H9 (cell line): ENCODE measurements at regions not wholly inside any gene's neighbourhood (a gene's known extent, or its start where the extent isn't known, plus 50 kb on each side); places are given as distances from the start of the nearest gene placed in this dataset.

Source experiments
- DNase-seq: peaks from one replicate; pipeline ENCODE4 v3.0.0-alpha.2; 2017
- H2AFZ ChIP-seq: one replicate; pipeline ENCODE4 v1.6.1; 2013; ENCODE audit warnings: mild to moderate bottlenecking, low read length, control low read depth, moderate library complexity
- H2AK5ac ChIP-seq: 2 replicates; pipeline ENCODE4 v1.6.1; 2013; ENCODE audit warnings: low read length, control low read depth, mixed read lengths; ENCODE audit not compliant: insufficient read length
- H2BK120ac ChIP-seq: one replicate; pipeline ENCODE4 v1.6.1; 2013; ENCODE audit warnings: low read depth, mild to moderate bottlenecking, low read length, control low read depth, inconsistent platforms; ENCODE audit not compliant: poor library complexity, severe bottlenecking
- H2BK12ac ChIP-seq: 2 replicates; pipeline ENCODE4 v1.6.1; 2013; ENCODE audit warnings: low read length, control low read depth, mixed read lengths, low read depth; ENCODE audit not compliant: insufficient read length
- H2BK15ac ChIP-seq: 2 replicates; pipeline ENCODE4 v1.6.1; 2013; ENCODE audit warnings: low read depth, low read length, control low read depth
- H2BK20ac ChIP-seq: one replicate; pipeline ENCODE4 v1.6.1; 2013; ENCODE audit warnings: low read depth, mild to moderate bottlenecking, low read length, control low read depth, inconsistent platforms; ENCODE audit not compliant: poor library complexity, severe bottlenecking
- H2BK5ac ChIP-seq: 2 replicates; pipeline ENCODE4 v1.6.1; 2013; ENCODE audit warnings: low read length, control low read depth, mixed read lengths; ENCODE audit not compliant: insufficient read length
- H3K14ac ChIP-seq: 2 replicates; pipeline ENCODE4 v1.6.1; 2013; ENCODE audit warnings: low read length, control low read depth; ENCODE audit not compliant: insufficient read depth
- H3K18ac ChIP-seq: 2 replicates; pipeline ENCODE4 v1.6.1; 2013; ENCODE audit warnings: low read depth, mild to moderate bottlenecking, mixed read lengths, low read length, control low read depth; ENCODE audit not compliant: insufficient read length
- H3K23ac ChIP-seq: 2 replicates; pipeline ENCODE4 v1.6.1; 2013; ENCODE audit warnings: low read length, control low read depth, mixed read lengths, low read depth; ENCODE audit not compliant: insufficient read length
- H3K23me2 ChIP-seq: 2 replicates; pipeline ENCODE4 v1.6.1; 2013; ENCODE audit warnings: low read depth, mild to moderate bottlenecking, mixed read lengths, low read length, control low read depth; ENCODE audit not compliant: insufficient read length, poor library complexity, severe bottlenecking
- H3K27ac ChIP-seq: 2 replicates; pipeline ENCODE4 v1.5.1; 2013; ENCODE audit warnings: low read length, control low read depth, mixed read lengths, low read depth; ENCODE audit not compliant: insufficient read length
- H3K27me3 ChIP-seq: 2 replicates; pipeline ENCODE4 v1.6.1; 2013; ENCODE audit warnings: low read length, control low read depth, inconsistent platforms; ENCODE audit not compliant: insufficient read depth
- H3K4ac ChIP-seq: 2 replicates; pipeline ENCODE4 v1.6.1; 2013; ENCODE audit warnings: low read depth, mild to moderate bottlenecking, control low read depth, inconsistent platforms, low read length, moderate library complexity
- H3K4me1 ChIP-seq: 2 replicates; pipeline ENCODE4 v1.6.1; 2013; ENCODE audit warnings: low read length, control low read depth, inconsistent platforms; ENCODE audit not compliant: insufficient read depth
- H3K4me2 ChIP-seq: 2 replicates; pipeline ENCODE4 v1.6.1; 2013; ENCODE audit warnings: low read length, control low read depth, mixed read lengths; ENCODE audit not compliant: insufficient read length, insufficient read depth
- H3K56ac ChIP-seq: 2 replicates; pipeline ENCODE4 v1.6.1; 2013; ENCODE audit warnings: low read depth, mild to moderate bottlenecking, mixed read lengths, low read length, control low read depth; ENCODE audit not compliant: insufficient read length
- H3K79me1 ChIP-seq: 2 replicates; pipeline ENCODE4 v1.6.1; 2013; ENCODE audit warnings: low read depth, mild to moderate bottlenecking, moderate library complexity, low read length, control low read depth, inconsistent platforms; ENCODE audit not compliant: insufficient read depth, poor library complexity, severe bottlenecking
- H3K79me2 ChIP-seq: 2 replicates; pipeline ENCODE4 v1.6.1; 2013; ENCODE audit warnings: low read length, control low read depth, inconsistent platforms; ENCODE audit not compliant: insufficient read depth
- H3K9ac ChIP-seq: 2 replicates; pipeline ENCODE4 v1.6.1; 2013; ENCODE audit warnings: low read length, control low read depth, mixed read lengths; ENCODE audit not compliant: insufficient read length; ENCODE audit errors: extremely low read depth
- H3K9me3 ChIP-seq: one replicate; pipeline ENCODE4 v1.6.1; 2013; ENCODE audit warnings: low read depth, low read length, inconsistent platforms; ENCODE audit not compliant: control insufficient read depth
- H3T11ph ChIP-seq: one replicate; pipeline ENCODE4 v1.6.1; 2013; ENCODE audit warnings: mild to moderate bottlenecking, low read length, control low read depth, inconsistent platforms
- H4K20me1 ChIP-seq: one replicate; pipeline ENCODE4 v1.6.1; 2013; ENCODE audit not compliant: control insufficient read depth, insufficient read length, insufficient read depth
- H4K5ac ChIP-seq: 2 replicates; pipeline ENCODE4 v1.6.1; 2013; ENCODE audit warnings: low read depth, mild to moderate bottlenecking, mixed read lengths, low read length, control low read depth; ENCODE audit not compliant: insufficient read length
- H4K8ac ChIP-seq: replicated peaks from 2 replicates; pipeline ENCODE4 v1.6.1; 2013; ENCODE audit warnings: low read length, control low read depth, mixed read lengths, low read depth; ENCODE audit not compliant: insufficient read length
- H4K91ac ChIP-seq: 2 replicates; pipeline ENCODE4 v1.6.1; 2013; ENCODE audit warnings: low read depth, mild to moderate bottlenecking, moderate library complexity, mixed read lengths, low read length, control low read depth; ENCODE audit not compliant: insufficient read length
- H3K27ac Mint-ChIP-seq, 3 experiments: 2 replicates in 2 of 3; 3 replicates in 1 of 3; pipeline ENCODE4 v1.8.0; 2020 to 2021; ENCODE audit warnings: mixed read lengths in 3 of 3, mild to moderate bottlenecking in 1 of 3, moderate library complexity in 1 of 3
- H3K27me3 Mint-ChIP-seq: 2 replicates; pipeline ENCODE4 v1.8.0; 2021; ENCODE audit warnings: low read depth, mild to moderate bottlenecking, moderate library complexity, mixed read lengths
- H3K36me3 Mint-ChIP-seq, 3 experiments: 2 replicates in 2 of 3; 3 replicates in 1 of 3; pipeline ENCODE4 v1.8.0; 2020 to 2021; ENCODE audit warnings: low read depth in 3 of 3, mixed read lengths in 3 of 3; ENCODE audit not compliant: insufficient read depth in 1 of 3
- H3K4me1 Mint-ChIP-seq, 2 experiments: 2 replicates each; pipeline ENCODE4 v1.8.0; 2020; ENCODE audit warnings: mixed read lengths in 2 of 2
- H3K4me3 Mint-ChIP-seq, 2 experiments: 2 replicates in 1 of 2; 3 replicates in 1 of 2; pipeline ENCODE4 v1.8.0; 2020 to 2021; ENCODE audit warnings: mild to moderate bottlenecking in 2 of 2, mixed read lengths in 2 of 2, moderate library complexity in 1 of 2
- H3K9me3 Mint-ChIP-seq, 2 experiments: 2 replicates in 1 of 2; 3 replicates in 1 of 2; pipeline ENCODE4 v1.8.0; 2020; ENCODE audit warnings: mild to moderate bottlenecking in 2 of 2, mixed read lengths in 2 of 2, moderate library complexity in 1 of 2
- CTCF ChIP-seq: fragments of 200-600 bp; sonication (generic); conservative IDR thresholded peaks from 3 replicates; pipeline ENCODE4 v1.8.0; 2021; ENCODE audit warnings: antibody characterized with exemption, mild to moderate bottlenecking
- WGBS: extraction: QIAGEN DNeasy Blood & Tissue Kit; methylation state at CpG from one replicate; pipeline ENCODE4 v1.1.7; 2013; ENCODE audit warnings: missing lambda C conversion rate, low lambda C conversion rate, mixed read lengths; ENCODE audit not compliant: insufficient read length; ENCODE audit errors: extremely low coverage; 5-methylcytosine and 5-hydroxymethylcytosine counted together

DNA sequence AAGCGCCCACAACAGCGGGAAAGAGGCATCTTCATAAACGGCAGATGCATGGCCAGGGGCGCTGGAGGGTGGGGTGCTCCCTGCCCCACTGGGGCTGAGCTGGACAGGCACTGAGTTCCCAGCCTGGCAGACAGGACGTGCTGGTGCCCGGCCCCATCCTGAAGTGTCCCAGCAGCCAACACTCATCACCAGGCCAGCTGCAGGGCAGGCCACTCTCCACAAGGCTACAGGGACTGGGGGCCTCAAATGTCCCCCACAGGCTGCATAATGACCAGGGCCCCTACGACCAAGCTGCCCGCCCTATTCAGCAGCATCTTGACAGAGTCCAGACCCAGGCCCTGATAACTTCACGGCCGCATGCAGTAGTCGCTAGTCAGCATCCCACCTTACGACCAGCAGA is 124.1 kb upstream of the IQSEC1 start:
- DNase-seq = no peak
- H3K4me2 ChIP-seq = no peak overlapping the region
- WGBS = no CpG with 5 or more reads among the region's 12 CpGs
- no peaks in the 10 kb centered on the region for H3K9me3 ChIP-seq
- no peak overlapping the region for H3K9ac ChIP-seq
- no peak overlapping the region for H4K91ac ChIP-seq
- no peak overlapping the region for H2AK5ac ChIP-seq
- H3K18ac ChIP-seq = no peak overlapping the region
- H2BK12ac ChIP-seq = no peak overlapping the region
- no peak overlapping the region for H3K27ac ChIP-seq
- H2BK5ac ChIP-seq = no peak overlapping the region
- no peaks in the 10 kb centered on the region for H3K79me2 ChIP-seq
- no peak overlapping the region for H4K5ac ChIP-seq
- no peak overlapping the region for H2BK15ac ChIP-seq
- no peak overlapping the region for H3K4ac ChIP-seq
- no peaks in the 10 kb centered on the region for H4K20me1 ChIP-seq
- H3K36me3 Mint-ChIP-seq = no peaks in the 10 kb centered on the region
- no peak overlapping the region; the same call in 1 of the 2 replicates for H3K14ac ChIP-seq
- H3K79me1 ChIP-seq = no peaks in the 10 kb centered on the region
- H3K27me3 ChIP-seq = no peaks in the 10 kb centered on the region
- no peak overlapping the region for H2BK20ac ChIP-seq
- no peak overlapping the region for H2BK120ac ChIP-seq
- no peaks in the 10 kb centered on the region; a peak in 2 of 5 replicates for H3K9me3 Mint-ChIP-seq
- H2AFZ ChIP-seq = no peak overlapping the region
- H3K23me2 ChIP-seq = no peaks in the 10 kb centered on the region
- H3K56ac ChIP-seq = no peak overlapping the region
- no peaks in the 10 kb centered on the region; the same call in 1 of the 2 replicates for H3K27me3 Mint-ChIP-seq
- no peak for TF ChIP-seq CTCF
- no peak overlapping the region for H3K23ac ChIP-seq
- no peak overlapping the region for H4K8ac ChIP-seq
- H3K27ac Mint-ChIP-seq = no peak overlapping the region
- no peak overlapping the region for H3T11ph ChIP-seq
- H3K4me3 Mint-ChIP-seq = no peak overlapping the region
- no peaks in the 10 kb centered on the region; the same call in 1 of the 2 replicates for H3K4me1 ChIP-seq
- peaks cover 17 to 24% of the 10 kb centered on the region in 2 experiments for H3K4me1 Mint-ChIP-seq
